NCI-H1694 (cell line): ENCODE measurements at regions not wholly inside any gene's neighbourhood (a gene's known extent, or its start where the extent isn't known, plus 50 kb on each side); places are given as distances from the start of the nearest gene placed in this dataset.
"Not testable (repeated sequence)": the region's sequence is repeated elsewhere in the genome, so short reads cannot be mapped to it uniquely, and the experiment has no call there.

Source experiments
- DNase-seq: peaks from one replicate; lab custom pipeline; 2025; lab: John Stamatoyannopoulos, UW

DNA sequence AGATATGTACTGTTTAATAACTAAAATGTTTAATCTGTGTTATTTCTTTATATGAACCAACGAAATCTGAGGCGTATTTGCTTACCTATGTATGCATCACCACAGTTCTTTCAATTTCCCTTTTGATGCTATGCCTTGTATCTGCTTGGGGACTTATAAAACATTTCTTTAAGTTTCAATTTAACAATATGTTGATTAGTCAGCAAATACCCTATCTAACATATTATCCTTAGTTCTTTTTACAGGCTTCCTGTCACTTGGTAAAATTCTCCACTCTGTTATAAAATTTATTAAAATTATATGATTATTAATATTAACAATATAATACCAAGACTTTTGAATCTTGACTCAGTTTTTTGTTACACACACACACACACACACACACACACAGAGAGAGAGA, 174.3 kb downstream of the CPS1 start:
- no peak for DNase-seq

DNA sequence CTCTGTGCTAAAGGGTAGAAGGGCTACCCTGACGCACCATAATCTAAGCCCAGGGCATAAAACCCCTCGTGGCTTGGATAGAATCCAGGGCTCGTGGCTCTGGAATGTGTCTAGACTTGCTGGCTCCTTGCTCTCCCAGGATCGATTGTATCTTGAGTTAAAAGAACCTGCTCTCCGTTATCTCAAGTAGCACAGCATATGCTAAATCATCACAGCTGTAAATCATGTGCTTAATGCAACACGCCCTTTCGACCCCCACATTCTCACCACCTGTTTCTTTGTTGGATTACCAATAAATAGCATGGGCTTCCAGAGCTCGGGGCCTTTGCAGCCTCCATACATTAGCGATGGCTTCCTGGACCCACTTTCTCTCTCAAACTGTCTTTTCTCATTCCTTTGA, 190.4 kb downstream of the CPS1 start:
- DNase-seq: not testable (repeated sequence)

DNA sequence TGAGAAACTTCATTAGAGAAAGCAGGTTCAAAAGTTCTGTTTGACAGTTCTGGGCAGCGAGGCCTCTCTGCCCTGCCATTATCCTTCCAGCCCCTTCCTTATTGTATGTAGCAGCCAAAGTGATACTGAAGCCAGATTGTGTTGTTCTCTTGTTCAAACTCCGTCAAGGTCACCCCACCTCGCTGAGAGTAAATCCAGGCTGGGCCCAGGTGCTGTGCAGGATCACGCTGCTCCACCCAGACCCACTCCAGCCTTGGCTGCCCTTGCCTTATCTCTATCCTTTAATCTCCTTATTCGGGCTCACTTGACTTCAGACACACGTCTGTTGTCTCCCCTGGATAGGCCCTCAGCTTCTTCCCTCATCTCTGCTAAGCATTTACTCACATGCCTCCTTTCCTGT, 196.1 kb downstream of the CPS1 start:
- DNase-seq: no peak

DNA sequence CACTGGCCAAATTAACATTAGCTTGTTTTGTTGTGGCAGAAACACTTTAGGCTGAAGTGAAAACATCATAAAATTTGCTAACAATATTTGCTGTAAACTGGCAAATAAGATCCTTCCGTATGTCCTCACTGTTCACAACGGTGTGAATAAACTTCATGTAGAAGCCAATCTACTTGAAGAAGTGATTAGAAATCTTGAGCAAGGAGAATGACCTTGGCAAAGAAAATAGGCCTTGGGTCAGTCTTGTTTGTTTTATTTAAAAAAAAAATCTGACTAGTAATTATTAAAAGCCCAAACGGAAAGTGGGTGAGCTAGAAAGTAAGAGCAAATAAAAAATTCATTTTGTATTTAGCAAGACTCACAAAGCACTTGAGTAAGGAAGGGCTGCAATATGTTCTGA, 197.0 kb downstream of the CPS1 start:
- no peak for DNase-seq

DNA sequence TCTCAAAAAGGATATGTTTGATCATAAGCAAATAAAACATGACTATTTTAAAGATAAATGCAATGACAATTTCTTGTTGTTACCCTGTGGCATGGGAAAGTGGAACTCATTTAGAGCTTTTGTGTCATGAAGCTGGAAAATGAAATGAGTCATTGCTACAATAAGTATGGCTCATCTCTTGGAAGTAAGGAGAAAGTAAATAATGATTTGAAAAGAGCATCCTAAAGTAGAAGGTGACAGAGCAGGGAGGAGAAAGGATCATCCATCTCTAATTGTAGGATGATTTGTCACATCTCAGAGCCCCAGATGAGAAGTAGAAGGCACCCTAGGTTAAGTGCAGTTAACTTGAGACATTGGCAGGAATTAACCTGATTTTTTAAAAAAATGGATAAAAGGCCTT, 200.5 kb downstream of the CPS1 start:
- no peak for DNase-seq

DNA sequence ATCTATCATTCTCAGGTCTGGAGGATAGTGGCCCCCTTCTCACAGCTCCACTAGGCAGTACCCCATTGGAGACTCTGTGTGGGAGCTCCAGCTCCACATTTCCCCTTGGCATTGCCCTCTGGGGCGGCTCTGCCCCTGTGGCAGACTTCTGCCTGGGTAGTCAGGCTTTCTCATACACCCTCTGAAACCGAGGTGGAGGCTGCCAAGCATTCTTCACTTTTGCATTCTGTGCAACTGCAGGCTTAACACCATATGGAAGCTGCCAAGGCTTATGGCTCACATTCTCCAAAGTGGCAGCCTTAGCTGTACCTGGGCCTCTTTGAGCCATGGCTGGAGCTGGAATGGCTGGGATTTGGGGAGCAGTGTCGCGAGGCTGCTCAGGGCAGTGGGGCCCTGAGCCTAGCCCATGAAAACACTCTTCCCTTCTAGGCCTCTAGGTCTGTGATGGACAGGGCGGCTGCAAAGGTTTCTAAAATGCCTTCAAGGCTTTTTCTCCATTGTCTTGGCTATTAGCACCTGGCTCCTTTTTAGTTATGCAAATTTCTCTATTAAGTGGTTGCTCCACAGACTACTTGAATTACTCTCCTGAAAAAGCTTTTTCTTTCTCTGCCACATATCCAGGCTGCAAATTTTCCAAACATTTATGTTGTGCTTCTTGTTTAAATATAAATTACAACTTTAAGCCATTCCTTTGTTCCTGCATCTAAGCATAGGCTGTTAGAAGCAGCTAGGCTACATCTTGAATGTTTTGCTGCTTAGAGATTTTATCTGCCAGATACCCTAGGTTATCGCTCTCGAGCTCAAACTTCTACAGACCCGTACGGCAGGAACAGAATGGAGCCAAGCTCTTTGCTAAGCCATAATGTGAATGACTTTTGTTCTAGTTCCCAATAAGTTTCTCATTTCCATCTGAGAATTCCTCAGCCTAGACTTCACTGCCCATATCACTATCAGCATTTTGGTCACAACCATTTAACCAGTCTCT, 206.5 kb downstream of the CPS1 start:
- no peak for DNase-seq

DNA sequence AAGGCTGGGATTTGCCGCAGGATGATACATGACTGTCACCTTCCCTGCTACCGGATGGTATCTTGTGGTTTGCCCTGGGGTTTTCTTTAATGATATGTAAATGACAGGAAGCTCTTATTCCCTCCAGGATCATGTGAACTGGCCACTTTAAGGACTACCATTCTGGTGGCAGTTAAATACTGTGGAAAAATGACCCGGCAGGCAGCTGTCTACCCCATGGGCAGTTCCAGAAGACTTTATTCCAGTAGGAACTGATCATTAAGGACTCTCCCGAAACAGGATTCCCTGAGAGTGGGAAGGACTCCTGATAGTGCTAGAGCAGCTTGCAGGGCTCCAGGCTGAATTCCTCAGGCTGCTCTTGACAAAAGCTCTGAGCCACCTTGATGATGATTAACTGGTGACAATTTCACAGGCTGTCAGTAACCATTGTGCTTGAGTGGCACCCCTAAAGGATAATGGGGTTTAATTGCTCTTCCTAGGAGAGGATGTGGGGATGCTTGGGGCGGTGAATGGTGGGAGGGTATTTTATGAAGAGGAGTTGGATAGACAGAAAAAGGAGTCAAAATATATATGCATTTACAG, 212.0 kb downstream of the CPS1 start:
- no peak for DNase-seq

DNA sequence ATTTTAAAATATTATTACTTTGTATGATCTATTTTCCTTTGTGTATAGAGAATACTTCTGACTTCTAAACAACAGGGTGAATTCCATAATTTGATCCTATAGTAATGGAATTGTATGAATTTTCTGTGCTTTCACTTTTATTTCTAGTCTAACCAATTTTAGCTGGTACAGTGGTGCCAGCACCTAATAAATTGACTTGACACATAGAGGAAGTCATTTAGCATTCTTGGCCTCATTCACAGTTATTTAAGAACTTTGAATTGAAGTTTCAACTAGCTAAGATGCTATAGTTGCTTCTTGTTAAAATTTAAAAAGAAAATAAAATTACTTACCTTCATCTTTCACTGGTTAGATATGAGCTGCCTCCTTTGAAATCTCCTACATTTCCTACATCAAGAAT, 220.4 kb downstream of the CPS1 start:
- DNase-seq: no peak

DNA sequence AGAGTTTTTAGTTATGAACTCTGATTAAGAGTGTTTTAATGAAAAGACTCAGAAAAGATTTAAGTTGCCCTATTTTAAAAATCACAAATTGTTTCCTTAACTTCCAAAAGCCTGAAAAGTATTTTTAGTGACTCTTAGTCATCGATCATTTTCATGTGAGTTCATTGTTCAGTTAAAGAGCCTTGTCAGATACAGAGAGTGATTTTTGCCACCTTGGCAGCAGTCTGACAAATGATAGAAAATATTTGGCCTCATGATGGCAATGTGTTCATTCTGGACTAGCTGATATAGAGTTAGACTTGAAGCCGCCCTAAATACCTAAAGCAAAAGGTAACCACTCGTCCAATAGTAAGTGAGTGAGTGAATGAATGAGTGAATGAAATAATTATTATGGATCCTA, 225.8 kb downstream of the CPS1 start:
- DNase-seq: no peak

DNA sequence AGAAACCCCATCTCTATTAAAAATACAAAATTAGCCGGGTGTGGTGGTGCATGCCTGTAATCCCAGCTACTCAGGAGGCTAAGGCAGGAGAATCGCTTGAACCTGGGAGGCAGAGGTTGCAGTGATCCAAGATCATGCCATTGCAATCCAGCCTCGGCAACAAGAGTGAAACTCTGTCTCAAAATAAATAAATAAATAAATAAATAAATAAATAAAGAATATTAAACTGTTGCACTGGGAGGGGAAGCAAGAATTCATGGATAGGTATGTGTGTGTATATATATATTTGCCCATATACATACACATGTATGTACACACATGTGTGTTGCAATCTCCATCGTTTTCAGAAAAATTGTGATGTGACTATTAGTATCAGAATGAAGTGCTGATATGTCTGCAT, 231.4 kb downstream of the CPS1 start:
- DNase-seq: not testable (repeated sequence)

DNA sequence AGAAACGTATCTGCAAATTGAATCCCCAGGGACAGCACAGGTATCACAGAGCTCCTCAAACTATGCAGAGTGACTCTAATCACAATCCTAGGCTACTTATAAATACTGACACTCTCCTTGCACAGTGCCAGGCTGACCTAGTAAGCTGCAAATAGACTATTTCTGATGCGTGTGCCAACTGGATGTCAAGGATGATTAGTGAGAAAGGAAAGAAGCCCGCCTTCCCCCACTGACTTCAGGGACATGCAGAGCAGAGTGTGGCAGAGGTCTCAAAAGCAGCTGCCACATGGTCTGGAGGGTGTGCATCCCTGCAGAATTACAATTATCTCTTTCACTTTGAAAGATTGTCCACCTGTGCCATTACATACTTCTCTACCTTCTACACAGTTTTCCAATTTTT, 235.6 kb downstream of the CPS1 start:
- peak; percentile 59 for DNase-seq

DNA sequence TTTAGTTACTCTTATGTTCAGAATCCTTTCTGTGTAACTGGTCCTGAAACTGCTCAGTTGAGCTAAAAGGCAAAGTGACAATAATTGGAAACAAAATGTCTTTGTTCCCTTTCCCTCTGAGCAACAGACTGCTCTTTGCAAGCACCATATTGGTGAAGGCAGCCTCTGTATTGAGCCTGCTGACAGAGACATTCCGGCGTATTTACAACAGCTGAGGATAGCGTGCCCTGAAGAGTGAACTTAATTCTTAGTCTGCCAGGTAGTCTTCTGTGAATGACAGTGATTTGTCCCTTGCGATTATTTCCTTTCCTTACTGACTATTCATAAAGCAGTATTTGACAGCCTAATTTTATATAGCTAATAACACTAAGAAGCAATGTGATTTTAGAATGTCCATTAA, 239.1 kb downstream of the CPS1 start:
- DNase-seq: no peak

DNA sequence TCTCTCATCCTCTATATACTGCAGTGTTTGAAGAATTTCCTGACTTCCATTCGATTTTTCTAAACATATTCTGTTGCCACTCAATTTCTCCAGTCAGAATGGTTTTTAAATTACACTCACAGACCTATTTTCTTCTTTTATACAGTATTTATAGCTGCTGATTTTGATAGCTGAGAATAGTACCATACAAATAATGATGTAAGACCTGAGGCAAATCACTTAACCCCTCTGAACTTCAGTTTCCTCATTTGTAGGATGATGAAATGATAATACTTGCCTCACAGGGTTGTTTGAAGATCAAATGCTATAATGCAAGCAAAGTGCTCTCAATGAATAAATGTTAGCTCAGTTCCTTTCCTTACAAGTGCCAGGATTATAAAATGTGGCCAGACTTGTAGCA, 241.8 kb downstream of the CPS1 start:
- DNase-seq: no peak

DNA sequence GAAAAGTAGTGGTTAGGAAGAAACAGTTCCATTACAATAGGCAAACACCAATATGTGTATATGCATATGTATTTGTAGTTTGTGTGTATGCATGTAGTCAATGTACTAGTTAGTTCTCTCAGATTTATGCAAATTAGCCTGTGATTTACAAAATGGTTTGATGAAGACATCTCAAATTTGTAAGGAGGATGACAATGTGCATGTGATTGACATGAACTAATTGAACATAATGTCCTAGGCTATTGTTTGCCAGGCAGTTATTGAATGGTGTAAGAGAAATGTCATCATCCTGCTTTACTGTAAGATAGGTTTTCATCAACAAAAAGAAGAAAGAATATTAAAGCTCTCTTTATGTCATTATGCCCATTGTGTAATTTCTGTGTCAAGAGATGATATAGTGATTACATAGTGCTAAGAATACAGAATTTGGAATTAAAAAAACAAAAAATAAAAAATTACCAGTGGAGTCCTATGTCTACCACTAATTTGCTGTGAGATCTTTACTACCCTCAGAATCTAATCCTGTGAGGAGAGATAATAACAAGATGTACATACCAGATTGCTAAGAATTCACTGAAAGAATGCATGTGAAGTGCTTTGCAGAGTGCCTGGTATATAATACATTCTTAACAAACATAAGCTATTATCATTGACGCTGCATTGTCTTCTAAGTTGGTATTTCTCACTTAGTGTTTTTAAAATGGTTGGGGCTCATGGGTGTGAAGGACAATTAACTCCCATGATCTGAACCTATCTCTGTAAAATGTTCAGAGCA, 258.0 kb downstream of the CPS1 start:
- no peak for DNase-seq

DNA sequence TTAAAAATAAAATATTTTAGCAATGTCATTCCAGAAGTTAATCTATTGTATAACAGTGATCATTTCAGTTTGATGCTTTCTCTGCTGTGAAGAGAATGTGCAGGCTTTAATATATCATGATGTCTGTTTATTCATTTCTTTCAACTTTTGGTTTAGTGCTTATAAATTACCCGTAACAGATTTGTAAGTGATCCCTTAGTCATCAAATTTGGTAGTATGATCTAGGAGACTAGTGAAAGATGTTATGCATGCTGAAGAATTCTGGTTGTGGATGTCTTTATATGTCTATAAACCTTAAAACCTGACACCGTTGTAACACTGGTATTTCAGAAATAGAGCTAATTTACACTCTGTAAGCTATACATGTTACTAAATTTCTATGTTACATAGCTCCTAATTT, 260.4 kb downstream of the CPS1 start:
- no peak for DNase-seq

DNA sequence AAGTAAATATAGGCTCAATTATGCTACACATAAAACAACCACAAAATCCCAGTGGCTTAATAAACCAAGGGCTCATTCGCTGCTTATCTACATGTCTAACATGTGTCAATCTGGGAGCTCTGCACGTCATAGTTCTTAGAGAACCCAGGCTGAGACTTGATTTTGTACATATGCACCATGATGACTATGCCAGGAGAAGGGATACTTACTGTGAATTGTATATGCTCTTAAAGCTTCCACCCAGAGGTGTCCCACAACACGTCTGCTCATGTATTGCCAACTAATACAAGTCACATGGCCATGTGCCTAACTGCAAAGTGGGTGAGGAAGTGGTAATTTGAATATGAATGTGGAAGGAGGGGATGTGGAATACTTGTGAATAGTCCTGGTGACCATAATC, 262.1 kb downstream of the CPS1 start:
- no peak for DNase-seq

DNA sequence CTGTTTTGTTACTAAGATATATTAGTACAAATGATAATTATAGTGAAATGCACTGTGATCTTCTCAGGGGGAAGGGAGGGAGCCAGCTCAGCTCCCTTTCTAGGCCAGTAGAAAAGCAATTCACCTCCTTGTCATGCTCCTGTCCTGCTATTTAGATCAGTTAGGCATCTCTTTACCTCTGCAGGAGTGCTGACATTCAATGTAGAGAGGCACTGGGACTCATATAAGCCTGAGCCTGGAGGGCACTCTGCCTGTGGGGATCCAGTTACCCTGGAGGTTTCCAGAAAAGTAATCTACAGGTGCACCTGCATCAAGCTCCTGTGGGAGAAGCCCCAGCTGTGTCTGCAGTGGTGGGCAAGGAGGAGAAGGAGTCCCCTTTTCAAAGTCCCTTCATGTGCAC, 277.0 kb downstream of the CPS1 start:
- no peak for DNase-seq

DNA sequence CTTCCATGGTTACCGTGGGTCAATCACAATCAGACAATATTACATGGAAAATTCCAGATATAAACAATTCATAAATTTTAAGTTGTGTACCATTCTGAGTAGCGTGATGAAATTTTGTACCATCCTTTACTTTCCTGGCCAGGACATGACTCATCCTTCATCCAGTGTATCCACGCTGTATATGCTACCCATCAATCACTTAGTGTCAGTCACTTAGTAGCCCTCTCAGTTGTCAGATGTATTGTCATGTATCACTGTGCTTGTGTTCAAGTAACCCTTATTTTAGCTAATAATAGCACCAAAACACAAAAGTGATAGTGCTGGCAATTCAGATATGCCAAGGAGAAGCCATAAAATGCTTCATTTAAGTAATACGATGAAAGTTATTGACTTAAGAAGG, 282.6 kb downstream of the CPS1 start:
- DNase-seq: no peak

DNA sequence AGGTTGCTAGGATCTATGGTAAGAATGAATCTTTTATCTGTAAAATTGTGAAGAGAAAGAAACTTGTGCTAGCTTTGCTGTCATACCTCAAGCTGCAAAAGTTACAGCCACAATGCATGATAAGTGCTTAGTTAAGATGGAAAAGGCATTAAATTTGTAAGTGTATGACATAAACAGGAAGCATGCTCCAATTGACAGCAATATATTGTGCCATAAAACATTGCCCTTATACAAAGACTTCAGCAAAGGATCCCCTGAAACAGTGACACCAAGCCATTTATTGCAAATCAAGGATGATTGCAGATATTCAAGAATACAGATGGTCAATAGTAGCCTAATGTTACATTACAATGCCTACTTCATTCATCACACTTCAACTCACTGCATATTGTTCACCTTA, 283.1 kb downstream of the CPS1 start:
- DNase-seq: no peak

DNA sequence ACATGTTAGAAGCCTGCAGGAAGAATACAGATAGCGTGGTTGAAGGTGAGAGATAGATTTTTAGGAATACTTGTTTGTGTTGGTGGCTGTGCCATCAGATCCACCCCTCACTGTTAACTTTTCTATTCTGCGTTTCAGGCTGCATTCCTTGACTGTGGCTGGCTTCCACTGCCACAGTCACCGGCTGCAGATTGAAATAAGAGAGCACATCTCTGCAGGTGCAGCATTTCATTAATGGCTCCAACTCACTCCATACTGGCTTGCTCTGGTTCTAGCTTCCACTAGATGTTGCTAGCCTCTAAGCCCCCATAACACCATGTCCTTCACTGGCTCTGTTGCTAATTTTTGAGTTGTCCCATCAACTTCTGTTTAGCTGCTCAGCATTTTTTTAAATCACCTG, 286.5 kb downstream of the CPS1 start:
- no peak for DNase-seq

DNA sequence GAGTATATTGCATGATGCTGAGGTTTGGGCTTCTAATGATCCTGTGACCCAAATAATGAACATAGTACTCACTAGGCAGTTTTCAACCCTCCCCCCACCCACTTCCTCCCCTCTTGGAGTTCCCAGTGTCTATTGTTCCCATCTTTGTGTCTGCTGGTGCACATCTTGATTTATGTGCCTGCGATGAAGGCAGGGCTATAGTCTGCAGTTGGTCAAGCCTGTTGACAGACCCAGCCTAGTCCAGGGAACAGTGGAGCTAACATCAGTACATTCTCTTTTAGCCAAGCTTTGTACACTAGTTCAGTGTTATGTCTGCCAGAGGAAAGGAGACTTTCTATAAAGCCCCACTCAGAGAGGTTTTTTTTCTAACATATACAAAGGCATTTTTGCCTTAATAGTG, 287.6 kb downstream of the CPS1 start:
- DNase-seq: no peak

DNA sequence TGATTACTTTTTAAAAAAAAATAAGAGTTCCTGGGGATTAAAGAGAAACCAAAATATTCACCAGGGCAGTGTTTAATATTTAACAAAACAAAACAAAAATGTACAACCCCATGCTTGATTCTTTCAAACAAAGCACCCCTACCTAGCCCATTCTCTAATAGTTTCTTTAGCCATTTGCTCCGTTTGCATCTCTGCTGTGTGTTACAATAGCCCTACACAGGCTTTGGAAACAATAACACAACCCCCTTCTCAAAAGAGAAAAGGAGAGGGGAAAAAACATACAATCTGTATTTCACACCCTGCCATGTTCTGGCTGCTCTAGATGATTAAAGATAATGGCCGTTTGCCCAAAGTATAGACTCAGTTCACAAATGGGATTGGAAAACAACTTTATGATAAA, 302.9 kb downstream of the CPS1 start:
- no peak for DNase-seq

DNA sequence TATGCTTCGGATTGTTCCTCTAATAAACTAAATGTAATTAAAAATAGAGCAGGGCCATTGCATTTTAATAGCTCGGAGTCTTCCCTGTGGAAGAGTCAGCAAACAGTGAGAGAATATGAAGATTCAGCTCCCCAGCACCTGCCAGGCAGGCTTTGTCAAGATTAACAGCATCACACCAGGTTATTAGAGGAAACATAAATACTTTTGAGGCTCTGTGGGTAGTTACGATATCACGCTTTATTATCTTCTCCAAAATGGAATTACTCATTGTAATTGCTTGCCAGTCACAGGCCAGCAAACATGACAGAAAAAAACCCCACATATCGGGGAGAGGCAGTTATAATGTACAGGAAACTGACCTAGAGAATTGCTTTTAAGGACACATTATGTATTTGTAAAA, 303.9 kb downstream of the CPS1 start:
- DNase-seq: no peak
